GM19035 (cell line): ENCODE measurements at regions not wholly inside any gene's neighbourhood (a gene's known extent, or its start where the extent isn't known, plus 50 kb on each side); places are given as distances from the start of the nearest gene placed in this dataset.

Source experiments
- ATAC-seq: cut with Tn5 transposase; IDR thresholded peaks from one replicate; pipeline ENCODE4 v1.9.1; 2021; ENCODE audit not compliant: unreplicated experiment

DNA sequence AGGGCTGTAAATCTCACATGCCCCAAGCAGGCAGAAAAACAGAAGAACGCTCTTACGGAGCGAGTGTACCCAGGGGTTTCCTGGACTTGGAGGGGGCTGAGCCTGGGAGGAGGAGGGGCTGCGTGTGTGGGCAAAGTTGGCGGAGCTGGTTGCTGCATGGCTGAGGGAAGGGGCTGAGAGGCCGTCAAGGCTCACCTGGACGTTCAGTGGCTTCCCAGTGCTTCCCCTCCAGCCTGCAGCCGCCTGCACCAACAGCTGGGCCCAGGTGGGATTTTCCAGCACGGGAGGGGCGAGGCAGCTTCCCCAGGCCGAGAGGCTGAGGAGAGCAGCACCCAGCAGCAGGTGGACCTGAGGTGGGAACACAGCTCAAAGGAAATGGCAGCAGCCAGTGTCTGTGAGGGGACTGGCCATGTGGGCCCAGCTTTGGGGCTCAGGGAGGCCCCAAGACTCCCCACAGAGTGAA, 70.6 kb upstream of the CTDP1 start:
- no peak for ATAC-seq

DNA sequence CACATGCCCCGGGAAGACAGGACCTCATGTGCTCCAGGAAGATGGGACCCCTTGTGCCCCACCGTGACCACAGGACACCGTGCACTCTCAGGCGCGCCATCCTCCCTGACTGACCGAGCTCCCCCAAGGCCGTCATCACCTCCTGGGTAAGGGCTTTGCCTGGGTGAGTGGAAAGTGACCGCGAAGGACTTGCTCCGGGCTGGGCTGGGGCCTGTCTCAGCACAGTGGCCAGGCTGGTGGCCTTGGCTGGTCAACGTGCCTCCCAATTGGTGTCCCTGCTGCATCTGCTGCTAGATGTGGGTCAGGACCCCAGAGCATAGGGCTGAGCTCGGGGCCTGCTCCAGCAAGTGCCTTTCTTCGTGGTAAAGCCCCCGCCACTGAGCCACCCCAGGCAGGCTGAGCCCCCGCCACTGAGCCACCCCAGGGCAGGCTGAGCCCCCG, 69.7 kb upstream of the CTDP1 start:
- ATAC-seq = no peak

DNA sequence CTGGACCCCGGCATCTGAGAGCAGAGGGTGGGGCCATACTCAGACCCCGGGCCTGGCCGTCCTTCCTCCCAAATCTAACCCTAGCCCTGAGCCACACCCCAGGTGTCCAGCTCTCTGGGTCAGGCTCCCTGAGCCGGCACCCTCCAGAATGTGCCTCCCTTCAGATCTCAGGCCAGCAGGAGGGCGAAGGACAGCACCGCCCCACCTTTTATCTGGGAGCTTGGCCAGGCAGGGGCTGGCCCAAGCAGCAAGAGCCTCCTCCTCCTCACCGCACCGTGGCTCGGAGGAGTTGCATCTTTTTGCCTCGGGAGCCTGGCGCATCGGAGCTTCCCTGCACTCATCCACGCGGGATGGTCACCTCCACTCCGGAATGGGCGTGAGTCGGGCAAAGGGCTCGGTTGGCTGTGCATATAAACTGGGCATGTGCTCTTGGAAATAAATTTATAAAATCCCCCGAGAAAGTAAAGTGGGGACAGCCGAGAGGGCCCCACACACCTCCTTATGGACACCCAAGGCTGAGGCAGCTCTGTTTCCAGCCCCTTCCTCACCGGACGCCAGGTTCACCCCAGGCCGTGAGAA, 69.1 kb upstream of the CTDP1 start:
- no peak for ATAC-seq

DNA sequence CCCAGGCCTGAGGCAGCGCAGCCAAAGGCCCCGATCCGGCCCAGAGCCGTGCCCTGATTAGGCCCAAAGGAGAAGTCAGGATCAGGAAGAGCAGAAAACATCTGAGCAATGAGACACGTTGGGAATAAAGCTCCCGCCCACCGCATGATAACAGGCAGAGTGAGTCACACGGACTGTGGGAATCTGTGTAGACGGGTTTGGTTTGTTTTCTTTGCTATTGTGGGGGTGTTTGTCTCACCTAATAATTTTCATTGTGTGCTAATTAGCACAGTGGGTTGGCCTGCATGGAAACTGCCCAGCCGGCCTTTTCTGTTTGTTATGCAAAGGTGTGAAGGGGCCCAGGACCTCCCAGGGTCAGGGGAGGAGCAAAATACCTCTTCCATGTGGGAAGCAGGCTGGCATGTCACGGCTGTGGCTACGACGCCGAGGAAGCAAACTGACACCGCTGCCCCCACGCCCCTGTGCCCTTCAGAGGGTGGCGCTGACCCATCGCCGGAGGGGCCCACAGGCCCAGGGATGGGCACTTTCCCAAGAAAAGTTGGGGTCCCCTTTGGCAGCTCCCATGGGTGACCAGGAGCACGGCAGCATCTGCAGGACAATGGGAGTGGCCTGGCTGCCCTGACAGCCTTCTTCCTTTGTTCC, 68.4 kb upstream of the CTDP1 start:
- ATAC-seq = no peak

DNA sequence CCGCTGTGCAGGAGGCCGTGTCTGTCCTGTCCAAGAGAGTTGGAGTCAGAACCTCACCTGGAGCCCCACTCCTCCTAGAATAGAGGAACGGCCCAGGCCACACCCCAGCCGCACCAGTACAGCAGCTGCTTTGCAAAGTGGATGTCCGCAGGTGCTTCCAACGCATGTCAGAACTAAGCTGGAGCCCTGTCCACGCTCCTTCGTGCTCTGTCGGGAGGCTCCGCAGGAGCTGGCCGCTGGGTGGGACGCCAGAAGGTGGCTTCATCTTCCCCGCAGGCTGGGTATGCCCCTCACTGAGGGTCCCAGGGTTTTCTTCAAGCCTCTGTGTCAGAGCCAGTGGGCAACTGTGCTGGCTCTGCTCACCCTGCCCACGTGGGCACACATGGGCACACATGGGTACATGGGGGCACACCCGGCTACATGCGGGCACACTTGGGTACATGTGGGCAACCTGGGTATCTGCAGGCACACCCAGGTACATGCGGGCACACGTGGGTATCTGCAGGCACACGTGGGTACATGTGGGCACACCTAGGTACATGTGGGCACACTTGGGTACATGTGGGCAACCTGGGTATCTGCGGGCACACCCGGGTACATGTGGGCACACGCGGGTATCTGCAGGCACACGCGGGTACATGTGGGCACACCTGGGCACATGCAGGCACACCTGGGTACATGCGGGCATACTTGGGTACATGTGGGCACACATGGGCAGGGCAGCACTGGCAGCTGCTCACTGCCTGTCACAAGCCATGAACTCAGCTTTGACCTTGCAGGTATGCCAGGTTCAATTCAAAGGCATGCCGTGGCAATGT, 67.1 kb upstream of the CTDP1 start:
- ATAC-seq = no peak

DNA sequence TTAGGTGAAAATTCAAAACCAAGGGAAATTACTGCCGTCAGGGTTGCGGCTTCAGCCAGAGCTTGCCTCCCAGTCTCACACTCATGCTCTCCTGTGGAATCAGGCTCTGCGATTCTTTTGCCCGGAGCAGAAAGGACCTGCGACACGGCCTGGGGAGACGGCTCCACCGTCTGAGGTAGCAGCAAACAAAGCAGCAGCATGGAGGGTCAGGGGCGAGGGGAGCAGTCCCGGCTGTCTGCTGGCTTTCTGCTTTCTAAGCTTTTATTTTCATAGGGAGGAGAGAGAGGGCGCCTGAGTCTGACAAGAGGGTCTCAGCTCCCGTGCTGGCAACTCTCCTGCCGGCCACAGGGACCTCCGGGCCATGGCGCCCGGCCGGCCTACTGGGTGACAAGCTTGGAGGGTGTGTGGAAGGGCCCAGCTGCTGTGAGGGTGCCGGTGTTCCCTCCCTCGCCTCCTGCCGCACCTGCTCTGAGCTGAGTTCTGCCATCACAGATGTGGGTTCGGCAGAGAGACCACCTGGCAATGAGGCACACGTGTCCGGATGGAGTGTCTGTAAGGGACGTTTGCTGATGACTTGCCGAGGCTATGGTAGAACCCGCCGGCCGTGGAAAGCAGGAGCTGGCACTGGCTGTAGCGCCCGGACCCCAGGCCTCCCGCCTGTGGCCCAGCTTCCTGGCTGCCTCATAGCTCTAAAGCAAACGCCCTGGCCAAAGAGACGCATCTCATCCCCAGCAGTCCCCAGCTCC, 66.2 kb upstream of the CTDP1 start:
- no peak for ATAC-seq

DNA sequence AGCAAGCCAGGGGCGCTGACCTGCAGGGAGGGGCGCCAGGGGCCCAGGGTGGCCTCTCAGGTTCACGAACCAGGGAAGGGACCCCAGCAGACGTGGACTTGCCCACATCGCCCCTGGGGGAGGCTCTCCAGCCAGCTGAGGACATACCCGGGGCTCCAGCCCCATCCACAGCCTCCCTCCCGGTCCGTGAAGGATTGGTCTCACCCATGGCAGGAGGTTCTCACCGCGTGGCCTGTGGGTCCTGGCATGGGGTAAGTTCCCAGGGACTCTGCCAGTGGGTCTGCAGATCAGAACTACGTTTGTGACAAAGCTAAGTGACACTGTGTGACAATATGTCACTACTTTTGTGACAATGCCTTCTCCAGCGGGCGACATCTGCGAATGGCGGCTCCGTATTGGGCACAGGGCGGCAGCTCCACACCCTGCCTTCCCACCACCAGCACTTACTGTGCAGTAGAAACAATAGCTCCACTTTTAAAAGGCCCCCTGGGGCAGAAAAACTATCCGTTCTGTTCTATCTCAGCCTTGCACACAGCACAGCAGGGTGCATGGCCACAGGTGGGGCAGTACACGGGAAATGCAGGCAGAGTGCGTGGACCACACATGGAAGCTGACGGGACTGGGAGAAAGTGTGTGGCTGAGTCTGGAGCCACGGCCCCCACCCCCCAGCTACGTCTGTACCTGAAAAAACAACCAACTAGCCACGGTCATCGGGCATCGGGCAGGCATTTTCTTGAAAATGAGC, 65.2 kb upstream of the CTDP1 start:
- no peak for ATAC-seq

DNA sequence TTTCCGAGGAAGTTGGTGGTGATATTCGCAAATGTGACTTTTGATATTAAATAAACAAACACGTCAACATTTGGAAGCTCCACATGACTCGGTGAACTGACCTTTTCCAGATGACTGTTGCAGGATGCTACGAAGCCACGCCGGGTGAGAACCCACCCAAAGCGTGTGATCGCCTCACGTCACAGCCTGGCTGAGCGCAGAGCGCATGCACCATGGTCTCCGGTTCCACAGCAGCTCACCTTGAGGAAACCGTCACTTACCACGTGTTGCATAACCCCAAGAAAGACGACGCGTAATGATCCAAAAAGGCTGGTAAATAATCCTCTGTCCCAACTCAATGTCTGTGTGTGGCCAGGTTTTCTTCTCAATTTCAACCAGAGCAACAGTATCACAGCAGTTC, 64.5 kb upstream of the CTDP1 start:
- ATAC-seq = no peak

DNA sequence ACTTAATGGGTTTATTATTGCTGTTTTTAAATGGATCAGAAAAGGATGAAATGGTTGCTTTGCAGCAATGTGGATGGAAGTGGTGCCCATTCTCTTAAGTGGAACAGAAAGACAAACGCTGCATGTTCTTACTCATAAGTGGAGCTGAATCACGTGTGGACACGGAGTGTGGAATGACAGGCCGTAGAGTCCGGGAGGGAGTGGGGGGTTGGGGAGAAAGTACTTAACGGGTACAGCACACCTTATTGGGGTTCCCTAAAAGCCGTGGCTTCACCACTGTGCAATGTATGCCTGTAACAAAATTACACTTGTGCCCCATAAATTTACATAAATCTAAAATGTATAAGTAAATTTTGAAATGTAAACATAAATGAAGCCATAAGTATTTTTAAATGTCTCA, 64.0 kb upstream of the CTDP1 start:
- ATAC-seq = no peak

DNA sequence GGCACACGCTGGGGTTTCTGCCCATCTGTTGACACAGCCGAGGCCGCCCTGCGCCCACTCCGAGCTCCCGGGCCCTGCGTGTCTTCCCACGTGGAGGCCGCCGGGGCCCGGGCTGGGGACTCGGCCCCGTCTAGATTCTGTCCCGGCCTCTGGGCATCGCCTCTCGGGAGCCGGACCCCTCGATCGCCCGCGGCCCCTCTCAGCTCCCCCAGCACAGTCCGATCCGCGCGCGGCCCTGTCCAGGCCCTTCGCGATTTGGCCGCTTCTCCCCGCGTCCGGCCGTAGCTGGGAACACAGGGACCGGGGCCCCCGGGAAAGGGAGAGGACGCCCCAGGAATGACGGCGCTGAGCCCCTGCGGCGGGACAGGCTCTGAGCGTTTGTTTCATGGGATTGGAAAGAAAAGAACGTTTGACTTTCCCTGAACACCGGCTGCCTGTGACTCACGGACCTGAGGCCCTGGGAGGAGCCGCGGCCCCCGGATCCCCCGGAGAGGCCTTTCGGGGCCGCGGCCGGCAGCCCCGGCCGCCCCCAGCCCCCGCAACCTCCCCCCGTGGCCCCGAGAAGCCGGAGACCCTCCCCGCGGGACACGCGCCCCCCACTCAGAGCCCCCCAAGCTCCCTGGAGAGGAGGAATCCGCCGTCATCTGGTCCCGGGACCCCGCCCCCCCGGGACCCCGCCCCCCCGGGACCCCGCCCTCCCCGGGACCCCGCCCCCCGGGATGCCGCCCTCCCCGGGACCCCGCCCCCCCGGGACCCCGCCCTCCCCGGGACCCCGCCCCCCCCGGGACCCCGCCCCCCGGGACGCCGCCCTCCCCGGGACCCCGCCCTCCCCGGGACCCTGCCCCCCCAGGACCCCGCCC, 62.7 kb upstream of the CTDP1 start:
- no peak for ATAC-seq

DNA sequence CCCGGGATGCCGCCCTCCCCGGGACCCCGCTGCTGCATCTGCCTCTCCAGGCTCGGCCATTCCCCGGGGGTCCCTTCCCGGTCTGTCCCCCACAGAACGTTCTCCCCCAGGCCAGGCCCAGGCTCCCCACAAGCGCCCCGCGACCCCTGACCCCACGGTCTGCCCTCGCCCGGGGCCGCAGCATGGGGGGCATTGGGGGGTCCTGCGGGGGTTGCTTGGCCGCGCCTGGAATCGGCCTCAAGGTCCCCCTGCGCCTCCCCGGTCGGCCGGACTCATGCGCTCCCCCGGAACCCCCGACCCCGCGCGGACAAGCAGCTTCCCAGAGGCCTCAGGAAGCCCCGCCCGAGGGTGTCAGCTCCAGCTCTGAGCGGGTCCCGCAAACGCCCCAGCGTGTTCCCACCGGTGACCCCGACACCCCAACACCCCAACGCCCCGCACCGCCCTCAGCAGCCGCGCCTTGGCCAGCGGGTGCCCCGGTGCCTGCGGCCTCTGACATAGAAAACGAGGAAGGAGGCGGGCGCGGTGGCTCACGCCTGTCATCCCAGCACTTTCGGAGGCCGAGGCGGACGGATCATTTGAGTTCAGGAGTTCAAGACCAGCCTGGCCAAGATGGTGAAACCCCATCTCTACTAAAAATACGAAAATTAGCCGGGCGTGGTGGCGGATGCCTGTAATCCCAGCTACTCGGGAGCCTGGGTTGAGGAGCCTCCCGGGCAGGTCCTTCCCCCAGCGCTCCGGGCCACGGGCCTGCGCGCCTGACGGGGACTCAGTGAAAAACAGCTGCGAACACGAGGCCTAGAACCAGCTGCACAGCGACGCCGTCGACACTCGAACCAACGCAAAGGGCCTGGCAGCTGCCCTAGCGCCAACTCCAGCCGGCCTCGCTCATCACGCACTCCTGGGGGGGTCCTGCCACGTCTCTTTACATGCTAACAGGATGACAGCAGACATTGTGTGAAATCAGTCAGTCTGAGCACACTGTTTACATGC, 61.8 kb upstream of the CTDP1 start:
- no peak for ATAC-seq

DNA sequence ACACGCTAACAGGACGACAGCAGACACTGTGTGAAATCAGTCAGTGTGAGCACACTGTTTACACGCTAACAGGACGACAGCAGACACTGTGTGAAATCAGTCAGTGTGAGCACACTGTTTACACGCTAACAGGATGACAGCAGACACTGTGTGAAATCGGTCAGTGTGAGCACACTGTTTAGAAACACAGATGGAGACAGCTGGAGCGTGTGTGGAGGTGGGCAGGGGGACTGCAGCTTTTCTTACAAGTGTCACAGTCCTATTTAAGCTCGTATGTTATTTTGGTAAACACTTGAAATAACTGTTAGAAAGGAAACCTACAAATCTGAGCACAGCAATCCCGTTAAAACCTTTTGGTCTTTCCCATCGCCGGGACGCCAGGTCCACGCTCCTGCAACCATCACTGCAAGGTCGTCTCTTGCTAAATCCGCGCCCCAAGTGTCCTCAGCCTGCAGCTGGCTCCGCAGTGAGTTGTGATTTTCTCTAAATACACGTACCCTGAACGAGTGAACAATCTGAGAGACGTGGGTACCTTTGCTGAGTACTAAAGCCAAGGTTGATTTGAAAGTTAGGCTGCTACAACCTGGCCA, 58.9 kb upstream of the CTDP1 start:
- ATAC-seq = no peak

DNA sequence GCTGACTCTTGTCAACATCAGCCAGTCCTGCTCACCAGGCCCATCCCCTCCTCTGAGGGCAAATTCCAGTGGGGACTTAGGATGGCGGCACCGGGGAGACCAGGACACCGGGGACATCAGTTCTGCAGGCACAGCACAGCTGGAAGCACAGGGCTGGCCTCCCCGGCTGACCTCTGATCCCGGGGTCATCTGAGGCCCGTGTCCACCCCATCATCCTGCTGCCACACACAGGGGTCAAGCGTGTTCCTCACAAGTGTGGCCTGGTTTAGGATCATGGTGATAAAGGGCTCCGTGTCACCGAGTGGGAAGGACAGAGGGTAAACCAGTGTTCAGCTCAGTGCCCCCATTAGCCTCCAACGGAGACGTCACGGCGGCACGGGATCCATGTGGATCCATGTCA, 58.1 kb upstream of the CTDP1 start:
- ATAC-seq = no peak

DNA sequence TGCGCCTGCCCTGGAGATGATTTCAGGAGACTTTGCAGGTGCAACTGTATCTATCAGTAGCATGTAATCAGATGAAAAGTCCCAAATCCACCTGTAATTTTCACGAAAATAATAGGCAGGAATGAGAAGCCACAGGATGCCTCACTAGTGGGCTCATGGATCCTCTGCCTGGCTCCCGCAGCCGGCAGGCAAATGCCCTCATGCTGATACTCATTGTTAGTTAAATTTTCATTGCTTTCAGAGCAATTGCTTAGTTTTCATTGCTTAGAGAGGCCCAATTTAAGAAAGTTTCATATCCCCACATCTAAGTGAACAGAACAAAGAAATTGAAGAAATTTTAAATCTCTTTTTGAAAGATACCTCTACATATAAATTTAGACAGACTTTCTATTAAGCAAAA, 57.6 kb upstream of the CTDP1 start:
- no peak for ATAC-seq

DNA sequence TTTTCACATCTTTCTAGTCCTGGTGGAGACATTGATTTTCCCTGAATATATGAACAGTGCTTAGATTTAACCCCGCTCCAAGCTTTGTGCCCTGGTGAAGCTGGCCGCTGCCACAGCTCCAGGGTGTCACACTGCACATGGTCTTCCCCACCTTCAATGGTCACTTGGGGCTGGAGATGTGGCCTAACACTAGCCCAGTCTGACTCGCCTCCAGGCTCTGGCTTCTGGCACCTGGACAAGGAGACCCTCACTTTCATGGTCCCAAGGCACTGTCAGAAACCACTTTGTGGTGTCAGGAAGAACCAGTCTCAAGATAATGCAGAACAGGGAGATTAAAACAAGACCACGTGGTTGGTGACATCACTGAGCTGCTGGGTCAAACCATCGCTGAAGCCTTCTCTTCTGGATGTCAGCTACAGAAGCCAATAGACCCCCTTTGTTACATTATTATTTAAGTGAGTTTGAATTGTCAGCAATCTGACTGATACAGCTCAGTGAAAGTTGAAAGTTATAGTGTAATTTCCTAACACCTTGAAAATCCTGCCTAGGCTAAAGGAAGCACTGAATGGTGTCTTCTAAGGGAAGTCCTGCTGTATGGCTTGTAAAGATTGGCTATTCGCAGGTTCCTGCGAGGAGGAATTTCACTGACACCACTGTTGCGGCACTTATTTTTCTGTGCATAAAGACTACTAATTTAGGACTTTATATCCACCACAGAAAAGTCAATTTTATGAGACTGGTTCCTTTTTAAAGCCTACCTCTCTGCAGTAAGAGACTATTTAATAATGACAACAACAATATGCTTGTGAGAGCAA, 55.0 kb upstream of the CTDP1 start:
- ATAC-seq = peak; percentile 28

DNA sequence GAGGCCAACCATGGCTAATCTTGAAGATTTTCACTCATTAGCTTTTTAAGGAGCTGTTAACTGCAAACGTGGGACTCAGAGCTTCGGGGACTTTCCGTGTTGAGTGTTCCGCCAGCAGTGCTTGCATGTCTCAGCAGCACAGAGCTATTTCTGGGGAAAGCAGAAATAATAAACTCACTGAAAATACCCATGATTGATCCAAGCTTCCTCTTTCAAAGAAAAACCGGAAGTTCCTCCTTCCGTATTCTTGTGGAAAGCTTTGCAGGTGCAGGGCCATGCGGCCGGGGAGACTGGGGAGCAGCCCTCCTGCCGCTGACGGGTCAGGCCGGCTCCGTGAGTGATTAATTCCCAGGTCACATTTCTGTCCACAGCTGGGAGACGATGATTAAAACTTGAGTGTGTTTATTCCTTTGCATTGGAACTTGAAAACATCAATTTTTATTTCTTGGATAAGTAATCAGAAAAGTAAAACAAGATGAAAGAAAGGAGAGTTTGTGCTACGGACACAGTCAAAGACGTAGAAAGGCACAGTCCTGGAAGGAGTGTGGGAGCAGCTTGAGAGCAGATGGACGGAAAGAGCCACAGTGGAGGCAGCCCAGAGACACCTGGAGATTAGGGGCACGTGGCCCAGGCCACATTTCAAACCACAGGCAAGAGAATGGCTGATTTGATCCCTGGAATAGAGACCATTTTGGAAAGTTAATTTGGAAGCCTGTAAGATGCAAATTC, 54.2 kb upstream of the CTDP1 start:
- ATAC-seq = peak; percentile 47
